Pons (tissue), 1 donor: ENCODE measurements at regions not wholly inside any gene's neighbourhood (a gene's known extent, or its start where the extent isn't known, plus 50 kb on each side); places are given as distances from the start of the nearest gene placed in this dataset.

ENCODE experiments used
- DNase-seq: peaks from one replicate; pipeline ENCODE4 v3.0.0-alpha.2; 2016; ENCODE audit warnings: low spot score

DNA sequence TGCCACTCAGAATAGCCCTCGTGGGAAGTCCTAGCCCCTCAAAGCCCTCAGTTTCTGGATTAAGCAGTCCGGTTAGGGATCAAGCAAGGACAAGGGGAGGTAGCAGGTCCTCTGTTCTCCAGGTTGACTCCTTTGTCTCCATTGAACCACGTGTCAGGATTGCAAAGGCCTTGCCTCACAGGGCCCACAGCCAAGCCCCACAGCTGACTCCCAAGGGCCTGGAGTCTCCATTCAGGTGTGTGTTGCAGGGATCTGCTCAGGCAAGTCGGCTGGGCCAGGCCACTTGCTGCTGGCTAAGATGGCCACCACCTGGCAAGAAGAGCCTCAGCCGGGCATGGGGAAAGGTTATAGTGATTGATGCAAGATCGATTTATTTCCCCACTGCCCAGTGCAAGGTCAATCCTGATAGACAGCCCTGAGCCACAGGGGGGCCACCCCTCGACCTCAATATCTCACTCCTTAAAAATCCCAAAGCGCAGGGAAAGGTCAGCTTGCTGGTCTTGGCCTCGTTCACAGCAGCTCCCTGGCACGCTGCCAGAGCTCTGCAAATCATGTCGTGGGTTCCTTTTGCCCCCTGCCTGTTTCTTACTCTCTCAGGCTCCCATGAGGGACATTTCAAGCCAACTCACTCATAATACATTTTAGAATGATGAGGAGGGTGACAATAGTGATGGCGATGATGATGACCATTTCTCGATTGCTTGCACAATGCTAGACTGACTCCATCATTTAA lies 75.9 kb downstream of the EDN3 start:
- DNase-seq: no peak

DNA sequence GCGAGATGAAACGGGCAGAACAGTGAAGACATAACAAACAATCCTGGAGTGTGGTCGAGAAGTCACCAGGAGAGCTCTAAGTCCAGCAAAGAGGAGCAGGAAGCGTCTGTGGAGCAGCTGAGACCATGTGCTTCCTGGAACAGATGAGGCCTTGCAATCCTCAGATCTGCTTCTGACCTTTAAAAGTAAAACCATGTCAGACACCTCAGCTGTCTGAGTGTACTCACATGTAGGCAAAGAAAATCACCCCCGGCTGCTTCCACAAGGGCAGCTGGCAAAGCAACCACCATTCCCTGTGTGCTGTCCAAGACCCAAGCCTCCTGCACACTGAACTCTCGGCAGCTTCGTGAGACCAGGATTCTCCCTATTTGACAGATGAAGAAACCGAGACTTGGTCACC lies 76.6 kb downstream of the EDN3 start:
- DNase-seq: no peak

DNA sequence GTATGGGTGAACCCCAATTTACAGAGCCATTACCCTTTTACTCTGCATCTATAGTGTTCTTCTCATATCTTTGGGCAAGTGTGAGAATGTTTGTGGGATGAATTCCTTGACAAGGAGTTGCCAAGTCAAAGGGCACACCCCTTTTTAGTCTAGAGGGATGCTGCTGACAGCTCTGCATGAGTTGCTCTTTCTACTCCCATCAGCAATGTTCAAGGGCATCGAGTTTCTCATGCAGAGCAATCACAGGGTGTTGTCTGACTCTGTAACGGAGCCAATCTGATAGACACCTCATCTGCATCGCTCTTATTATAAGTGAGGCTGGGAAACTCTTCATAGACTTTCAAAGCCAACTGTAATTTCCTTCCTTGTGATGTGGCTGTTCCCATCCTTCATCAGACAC lies 77.4 kb downstream of the EDN3 start:
- no peak for DNase-seq

DNA sequence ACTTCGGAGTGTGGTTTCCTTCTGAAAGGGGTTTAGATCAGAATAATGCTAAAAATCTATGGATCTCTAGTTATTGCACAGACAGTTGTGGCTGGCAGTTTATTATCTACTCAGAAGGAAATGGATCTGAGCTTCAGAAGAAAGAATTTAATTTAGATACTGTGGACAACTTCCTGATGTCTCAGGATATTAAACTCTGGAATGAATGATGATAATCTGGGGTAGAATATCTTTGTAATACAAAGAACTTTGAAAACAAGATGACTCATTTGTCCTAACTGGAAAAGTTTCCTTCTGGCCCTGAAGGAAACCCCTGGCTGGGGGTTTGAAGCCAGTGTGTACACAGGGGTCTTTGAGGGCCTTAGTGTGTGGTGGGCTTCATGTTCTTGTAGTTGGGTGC lies 78.0 kb downstream of the EDN3 start:
- no peak for DNase-seq

DNA sequence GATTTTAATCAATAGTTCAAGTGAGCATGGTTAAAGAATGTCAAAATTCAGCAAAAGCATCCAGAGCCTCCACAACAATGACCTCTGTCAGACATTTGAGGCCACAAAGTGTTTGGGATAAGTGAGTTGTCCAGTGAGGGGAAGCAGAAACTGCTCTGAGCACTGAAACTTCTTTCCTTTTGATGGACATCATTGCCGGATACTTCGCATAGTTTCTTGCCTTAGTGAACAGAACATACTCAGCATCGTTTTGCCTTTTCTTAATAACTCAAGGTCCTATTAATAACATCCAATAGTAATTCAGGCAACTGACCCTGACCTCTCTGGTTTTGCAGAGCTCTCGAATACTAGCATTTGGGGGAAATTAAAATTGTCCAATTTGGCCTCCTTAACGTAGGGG lies 78.6 kb downstream of the EDN3 start:
- DNase-seq: no peak

DNA sequence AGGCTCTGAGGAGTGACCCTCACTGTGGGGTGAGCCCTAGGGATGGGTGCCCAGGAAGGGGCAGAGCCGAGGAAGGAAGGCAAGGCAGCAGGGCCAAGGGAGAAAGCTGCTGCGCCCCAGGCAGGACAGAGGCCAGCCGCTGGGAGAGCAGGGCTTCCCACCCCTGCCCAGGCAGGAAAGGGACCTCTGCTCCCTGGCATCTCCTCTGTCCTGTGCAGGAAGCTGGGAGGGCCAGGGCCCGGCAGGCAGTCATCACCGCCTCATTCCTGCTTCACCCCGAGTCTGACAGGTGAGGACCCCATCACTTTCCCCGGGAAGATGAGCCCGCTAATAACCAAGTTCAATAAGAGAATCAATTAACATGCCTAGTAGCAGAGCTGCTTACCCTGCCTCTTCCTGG lies 81.3 kb downstream of the EDN3 start:
- no peak for DNase-seq

DNA sequence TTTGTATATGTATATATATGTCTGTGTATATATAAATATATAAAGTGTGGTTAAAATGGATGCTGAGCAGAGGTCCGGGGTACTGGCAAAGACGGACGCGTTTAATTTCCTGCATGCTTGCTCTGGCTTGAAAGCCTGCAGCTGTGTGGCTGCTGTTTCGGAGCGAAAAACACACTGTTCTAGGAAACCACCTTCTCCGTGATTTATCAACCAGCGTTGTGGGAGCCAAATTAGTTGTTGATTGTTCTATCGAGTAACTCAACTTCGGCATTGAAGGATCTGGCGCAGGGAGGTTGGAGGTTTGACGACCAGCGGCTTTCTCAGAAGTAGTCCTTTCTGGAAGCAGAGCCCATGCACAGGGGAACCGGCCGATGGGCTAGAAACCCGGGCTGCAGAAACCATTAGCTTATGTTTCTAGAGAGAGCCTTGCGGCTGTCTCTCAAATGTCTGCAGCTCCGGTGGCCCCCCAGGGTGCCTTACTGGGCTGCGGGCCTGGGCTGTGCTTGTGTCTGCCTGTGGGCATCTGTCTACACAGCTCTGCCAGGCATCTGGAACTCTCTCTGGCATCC lies 81.8 kb downstream of the EDN3 start:
- no peak for DNase-seq

DNA sequence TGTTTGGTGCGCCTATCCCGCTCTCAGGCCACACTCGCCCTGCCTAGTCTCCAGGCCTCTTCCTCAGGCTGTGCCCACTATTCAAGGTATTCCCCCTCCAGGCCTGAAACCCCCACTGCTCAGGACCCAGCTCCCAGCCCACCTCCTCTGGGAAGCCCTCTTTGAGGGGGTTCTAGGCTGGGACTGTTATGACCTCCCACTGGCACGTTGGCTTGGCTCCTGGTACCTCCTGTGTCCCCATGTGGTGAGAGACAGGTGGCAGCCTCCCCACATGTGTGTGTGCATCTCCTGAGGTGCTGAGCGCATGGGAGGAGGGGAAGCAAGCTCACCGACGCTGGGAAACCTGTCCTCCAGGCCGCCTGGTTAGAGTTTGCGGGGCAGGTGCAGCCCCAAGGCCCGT lies 82.5 kb downstream of the EDN3 start:
- no peak for DNase-seq

DNA sequence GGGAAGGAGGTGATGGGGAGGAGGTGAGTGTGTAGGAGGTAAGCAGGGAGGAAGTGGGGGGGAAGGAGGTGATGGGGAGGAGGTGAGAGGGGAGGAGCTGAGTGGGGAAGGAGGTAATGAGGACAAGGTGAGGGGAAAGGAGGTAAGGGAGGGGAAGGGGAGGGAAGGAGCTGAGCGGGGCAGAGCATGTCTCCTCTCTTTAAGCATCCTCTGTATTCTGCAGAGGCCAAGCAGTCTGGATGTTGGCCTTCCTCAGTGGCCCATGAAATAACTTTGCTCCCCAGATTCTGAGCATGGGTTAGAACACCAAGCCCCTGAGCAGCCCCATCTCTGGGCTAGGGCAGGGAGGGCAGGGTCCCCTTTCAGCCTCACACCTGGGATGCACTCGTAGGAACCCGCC lies 84.6 kb downstream of the EDN3 start:
- no peak for DNase-seq

DNA sequence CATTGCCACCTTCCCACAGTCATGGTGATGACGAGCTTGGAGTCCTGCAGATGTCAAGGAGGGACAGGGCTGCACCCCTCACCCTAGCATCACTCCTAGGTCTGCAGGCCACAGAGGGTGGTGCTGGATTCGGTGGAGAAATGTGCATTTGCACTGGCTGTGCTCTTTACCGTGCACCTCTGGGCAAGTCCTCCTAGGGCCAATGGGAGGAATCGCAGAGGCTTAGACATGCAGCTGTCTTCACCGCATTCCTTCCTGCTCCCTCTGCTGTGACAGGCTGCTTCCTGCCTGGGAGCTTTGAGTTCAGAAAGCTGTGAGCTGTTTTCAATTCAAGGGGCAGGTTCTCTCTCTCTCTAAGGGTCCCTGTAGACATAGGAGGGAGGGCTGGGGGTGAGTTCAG lies 85.1 kb downstream of the EDN3 start:
- no peak for DNase-seq

DNA sequence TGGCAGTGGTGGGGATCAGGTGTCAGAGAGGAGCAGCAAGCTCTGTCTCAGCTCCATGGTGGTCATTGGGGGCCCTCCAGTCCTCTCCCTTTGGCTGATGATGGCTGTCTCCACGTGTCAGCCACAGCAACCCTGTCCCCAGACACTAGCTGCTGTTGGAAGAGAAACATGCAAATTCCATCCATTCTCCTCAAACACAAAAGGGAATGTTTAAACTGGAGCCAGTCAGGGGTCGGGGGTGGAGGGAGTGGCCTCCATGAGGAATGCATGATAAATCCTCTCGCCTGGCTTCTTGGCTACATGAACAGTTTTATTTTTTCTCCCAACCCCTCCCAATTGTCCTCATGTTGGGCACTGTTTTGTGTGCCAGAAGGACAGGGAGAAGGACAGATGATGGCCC lies 86.4 kb downstream of the EDN3 start:
- no peak for DNase-seq

DNA sequence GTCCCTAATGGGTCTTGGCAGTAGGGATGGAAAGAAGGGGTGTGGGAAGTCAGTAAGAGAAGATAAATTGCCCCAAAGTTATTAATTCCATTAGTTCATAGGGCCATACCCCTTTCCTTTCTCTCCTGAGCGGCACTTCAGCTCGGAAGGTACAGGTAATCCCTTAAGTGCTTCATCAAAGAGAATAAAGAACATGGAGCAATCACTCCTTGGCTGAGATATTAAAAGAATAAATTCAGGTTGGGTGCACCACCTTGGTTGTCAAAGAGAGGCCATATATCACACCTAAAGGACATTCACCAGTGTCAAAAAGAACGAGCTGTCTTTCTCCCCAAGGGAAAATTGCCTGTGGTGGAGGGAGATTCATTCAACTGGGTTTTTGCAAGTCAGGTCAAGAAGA lies 87.5 kb downstream of the EDN3 start:
- DNase-seq: no peak

DNA sequence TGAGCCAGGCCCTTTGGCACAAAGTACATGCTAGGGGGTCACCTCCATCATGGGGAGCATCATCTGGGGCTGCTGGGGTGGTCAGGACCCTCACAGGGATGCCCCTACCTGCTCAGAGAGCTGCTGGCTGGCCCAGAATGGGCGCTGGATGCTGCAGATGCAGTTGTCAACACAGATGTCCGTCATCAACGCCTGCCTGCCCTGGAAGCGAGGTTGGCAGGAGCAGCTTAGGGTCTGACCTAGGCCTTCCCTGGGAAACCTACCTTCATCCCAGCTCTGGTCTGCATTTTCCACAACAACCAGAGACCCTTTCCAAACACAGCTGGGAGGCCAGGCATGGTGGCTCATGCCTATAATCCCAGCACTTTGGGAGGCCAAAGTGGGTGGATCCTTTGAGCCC lies 88.0 kb downstream of the EDN3 start:
- DNase-seq: no peak

DNA sequence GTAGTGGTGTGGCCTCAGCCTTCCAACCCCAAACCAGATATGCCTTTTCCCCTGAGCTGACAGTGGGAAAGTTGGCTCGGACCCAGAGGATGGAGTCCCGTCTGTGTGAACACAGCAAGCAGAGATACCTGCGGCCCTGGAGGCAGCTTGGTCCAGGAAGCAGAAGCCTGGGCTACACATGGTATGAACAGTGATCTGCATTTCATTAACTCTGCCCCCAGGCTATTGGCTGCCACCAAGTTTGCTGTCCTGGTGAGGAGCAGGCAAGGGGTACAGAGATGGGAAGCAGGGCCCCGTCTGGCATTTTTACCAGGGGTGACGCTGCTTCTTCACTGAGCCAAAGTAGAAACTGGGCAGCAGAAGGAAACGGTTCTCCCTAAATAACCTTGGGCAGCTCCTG lies 90.0 kb downstream of the EDN3 start:
- no peak for DNase-seq

DNA sequence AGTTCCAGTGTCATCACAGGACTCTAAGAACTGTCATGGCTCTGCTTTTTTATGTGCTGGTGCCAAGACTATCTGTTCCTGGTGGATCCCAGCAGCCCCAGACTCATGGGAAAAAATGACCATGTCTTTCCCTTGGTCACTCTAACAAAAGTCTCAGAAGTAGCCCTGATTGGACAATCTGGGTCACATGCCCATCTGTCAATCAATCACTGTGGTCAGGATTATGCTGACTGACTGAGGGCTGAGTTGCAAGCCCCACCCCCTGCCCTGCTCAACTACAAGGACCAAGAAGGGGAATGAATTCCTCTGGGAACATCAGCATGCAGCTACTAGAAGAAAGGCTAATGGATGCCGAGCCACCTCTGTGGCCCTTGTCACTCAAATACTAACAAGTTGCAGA lies 91.6 kb downstream of the EDN3 start:
- DNase-seq: no peak

DNA sequence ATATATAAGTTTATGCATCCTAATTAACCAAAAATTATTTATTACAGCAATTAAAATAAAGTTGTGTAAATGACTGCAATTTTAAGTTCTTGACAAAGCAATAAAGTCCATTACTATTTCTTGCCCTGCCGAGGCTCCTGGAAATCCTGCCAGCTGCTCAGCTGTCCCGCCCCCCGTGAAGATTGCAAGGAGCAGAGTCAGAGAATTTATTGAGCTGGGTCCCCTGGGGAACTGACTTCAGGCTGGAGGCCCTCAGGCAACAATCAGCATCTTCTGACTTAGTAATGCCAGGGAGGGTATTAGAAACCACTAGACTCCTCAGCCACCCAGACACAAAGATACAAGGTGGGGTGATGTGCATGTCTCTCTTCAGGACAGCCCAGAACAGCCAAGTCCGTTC lies 92.3 kb downstream of the EDN3 start:
- no peak for DNase-seq

DNA sequence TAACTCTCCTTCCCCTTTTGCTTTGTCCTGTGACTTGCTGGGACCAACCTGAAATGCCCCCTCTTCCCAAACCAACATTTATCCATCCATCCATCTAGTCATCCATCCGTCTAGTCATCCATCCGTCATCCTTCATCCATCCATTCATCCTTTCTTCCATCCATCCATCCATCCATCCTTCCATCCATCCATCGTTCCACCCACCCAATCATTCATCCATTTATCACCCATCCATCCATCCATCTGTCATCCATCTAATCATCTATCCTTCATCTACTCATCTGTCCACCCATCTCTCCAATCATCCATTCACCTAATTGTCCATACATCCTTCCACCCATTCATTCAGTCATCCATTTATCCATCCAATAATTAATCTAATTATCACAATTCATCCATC lies 92.7 kb downstream of the EDN3 start:
- no peak for DNase-seq

DNA sequence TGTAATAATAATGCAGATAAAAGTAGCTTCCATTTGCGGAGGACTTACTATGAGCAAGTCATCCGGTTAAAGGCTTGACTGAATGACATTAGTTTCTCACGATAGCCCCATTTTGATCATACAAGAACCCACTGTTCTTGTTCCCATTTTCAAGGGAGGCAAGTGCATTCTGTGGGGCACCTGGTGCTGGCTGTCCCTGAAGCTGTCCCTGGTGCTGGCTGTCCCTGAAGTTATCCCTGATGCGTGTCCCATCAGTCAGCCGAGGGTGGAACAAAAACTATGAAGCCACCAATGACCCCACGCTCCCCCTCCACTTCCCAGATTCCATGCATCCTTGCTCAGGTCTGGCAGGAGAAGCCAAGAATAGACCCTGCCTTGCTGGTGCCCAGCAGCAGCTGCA lies 95.3 kb downstream of the EDN3 start:
- DNase-seq: no peak

DNA sequence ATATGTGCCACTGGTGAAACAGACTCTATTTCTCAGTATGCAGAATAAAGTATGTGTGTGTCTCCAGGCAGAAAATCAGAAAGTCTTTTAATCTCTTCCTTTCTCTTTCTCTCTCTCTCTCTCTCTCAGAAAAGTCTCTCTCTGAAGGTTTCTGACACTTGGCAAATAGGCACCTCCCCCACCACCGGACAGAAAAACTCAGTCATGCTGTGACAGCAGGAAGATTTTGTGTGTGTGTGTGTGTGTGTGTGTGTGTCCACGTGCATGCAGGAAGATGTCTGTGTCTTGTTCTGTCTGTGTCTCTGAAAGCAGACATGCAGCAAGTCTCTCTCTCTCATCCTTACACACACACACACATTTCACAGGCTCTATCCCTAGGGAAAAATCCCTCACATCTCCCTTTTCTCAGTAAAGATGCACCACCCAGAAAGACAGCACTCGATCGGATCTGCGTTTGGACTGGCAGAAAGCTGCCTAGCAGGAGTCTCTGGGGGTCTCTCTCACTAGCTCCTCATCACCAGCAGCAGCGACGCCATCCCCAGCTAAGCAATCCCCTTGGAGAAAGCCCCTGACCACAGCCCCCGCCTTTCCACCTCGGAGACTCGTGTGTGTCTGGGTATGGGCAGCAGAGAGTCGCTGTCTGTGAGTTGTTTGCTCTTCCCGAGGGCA lies 98.3 kb downstream of the EDN3 start:
- DNase-seq: no peak

DNA sequence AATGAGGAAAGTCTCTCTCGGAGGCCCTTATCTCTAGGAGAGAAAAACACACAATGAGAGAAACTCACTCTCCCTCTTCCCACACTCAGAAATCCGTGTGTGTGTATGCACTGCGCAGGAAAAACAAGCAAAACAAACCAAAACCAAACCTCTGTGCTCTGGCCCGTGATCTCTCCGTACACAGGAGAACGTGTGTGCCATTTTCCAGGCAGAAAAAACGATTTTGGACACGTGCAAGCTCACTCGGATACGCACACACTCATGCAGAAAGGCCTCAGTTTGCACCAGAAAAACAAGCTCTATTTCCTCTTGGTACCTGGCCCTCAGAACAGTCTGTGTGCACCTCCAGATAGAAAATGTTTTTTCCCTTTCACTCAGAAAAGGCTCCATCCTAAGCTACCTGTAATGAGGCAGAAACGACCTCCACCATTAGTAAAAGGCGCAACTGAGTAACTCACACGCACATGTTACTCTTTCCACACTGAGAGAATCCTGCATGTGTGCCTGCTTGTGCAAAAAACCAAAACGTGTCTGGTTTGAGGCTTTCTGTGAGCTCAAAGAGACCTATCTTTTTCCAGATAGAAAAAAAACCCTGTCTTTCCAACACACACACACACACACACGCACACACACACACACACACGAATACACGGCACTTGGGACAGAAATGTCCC lies 99.2 kb downstream of the EDN3 start:
- DNase-seq: no peak

DNA sequence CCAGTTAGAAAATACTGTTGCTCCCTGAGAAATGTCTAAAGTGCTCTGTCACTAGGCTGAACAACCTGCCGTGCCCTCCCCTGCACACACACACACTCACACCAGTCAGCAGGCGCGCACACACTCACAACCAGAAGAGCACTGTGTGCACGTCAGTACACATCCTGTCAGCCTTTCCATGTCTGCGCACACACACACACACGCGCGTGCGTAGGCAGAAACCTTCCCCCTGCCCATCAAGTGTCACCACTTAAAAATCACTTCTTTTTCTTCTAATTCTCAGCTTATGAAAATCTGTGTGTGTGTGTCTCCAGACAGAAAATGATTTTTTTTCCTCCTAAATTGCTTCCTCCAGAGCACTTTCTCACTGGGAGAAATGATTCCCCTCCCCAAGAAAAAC lies 100.3 kb downstream of the EDN3 start:
- no peak for DNase-seq

DNA sequence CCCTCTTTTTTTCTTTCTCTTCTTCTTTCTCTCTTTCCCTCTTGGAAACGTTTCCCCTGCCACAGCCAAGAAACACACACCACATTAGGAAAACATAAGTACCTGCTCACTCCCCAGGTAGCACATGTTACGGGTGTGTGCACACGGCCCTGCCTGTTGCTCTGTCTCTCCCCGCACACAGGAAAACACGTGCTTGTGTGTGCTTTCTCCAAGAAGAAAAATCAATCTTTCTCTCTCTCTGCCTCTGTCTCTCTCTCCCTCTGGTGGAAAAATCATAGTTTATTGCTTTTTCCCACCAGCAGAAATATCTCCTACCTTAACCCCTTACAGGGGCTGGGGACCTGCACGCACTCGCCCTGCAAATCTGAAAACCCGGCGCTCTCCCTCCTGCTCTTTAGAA lies 102.3 kb downstream of the EDN3 start:
- DNase-seq: peak; percentile 3

DNA sequence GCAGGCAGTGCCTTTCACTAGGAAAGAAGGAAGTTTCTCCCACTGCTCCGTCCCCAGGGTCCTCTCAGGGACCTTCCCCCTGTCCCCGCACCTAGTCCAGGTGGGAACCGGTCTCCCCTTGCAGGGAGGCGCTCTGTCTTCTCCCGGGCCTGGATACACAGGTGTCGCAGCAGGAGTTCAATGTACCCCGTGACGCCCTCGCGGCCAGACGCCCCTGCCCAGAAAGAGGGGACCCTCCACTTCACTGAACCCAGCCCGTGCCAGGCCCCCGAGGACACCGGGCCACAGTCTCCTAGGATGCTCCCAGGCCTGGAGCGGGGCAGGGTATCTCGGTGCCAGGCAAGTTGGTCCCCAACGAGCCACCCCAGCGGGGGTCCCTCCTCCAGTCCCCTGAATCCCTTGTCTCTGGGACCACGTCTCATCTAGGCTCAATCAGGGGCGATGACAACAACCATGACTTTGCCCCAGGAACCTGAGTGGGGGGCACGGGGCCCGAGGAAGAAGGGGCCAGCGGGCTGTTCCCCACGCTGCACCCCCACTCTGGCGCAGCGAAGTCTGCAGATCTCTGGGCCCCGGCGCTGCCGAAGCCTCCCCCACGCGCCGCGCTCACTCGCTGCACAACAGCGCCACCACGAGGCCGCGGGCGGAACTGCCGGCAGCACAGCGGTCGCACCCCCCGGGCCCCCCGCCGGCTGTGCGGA lies 103.0 kb downstream of the EDN3 start:
- DNase-seq: no peak
